Right lobe of liver (tissue), 4 donors: ENCODE measurements at regions not wholly inside any gene's neighbourhood (a gene's known extent, or its start where the extent isn't known, plus 50 kb on each side); places are given as distances from the start of the nearest gene placed in this dataset.

ENCODE experiments used
- CTCF ChIP-seq, 4 donors: fragments of 200-600 bp in 3 of 4; fragments of 450-650 bp in 1 of 4; IDR thresholded peaks; one replicate each; pipeline versions ENCODE4 v1.5.1 to v1.8.0; 2016 to 2022; ENCODE audit warnings: antibody characterized with exemption in 4 of 4, mild to moderate bottlenecking in 2 of 4
- POLR2A ChIP-seq: fragments of 450-650 bp; IDR thresholded peaks from one replicate; pipeline ENCODE4 v1.6.1; 2017; ENCODE audit warnings: antibody characterized with exemption, mild to moderate bottlenecking
- donor health status: DM: no; HTN: no; CAD: no.
- donor health status: DM: no; HTN: no; CAD: no.
- donor health status: DM: no; HTN: yes; CAD: no.

- no peak for TF ChIP-seq CTCF (IDR thresholded peaks at IDR 0.05)
- no peak for TF ChIP-seq POLR2A
Measured at GRCh38 chr22:48077699-48078098, 1315.2 kb downstream of the TBC1D22A start.
